ENCODE measurements at regions not wholly inside any gene's neighbourhood (a gene's known extent, or its start where the extent isn't known, plus 50 kb on each side); places are given as distances from the start of the nearest gene placed in this dataset.

DNA sequence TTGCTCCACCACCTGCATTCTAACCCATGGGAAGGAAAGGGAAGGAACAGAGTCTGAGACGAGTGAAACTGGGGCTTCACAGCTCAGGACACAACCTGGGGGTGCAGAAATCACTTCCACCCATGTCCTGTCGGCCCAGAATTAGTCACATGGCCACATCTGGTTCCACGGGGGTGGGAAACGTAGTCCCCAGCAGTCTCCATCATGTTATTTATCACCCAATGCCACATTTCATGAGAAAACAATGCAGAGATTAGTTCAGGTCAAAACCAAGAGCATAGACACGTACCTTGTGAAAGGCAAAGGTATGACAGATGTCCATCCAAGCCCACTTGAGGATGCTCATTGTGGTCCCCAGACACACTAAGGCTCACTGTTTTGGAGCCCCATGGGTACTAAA lies 125.1 kb downstream of the MED10 start:
- TF ChIP-seq TAF1 (IDR thresholded peaks at IDR 0.05; ENCODE audit: low read depth) (no peak), TCF12 (IDR thresholded peaks at IDR 0.05; ENCODE audit: low read depth) (no peak), EP300 (IDR thresholded peaks at IDR 0.05; ENCODE audit: borderline replicate concordance) (no peak), NFIC (IDR thresholded peaks at IDR 0.05) (no peak), RAD21 (IDR thresholded peaks at IDR 0.05; ENCODE audit: low read depth) (no peak), CEBPB (IDR thresholded peaks at IDR 0.05) (no peak), CREB1 (IDR thresholded peaks at IDR 0.05; ENCODE audit: low read depth) (no peak), TEAD4 (IDR thresholded peaks at IDR 0.05) (no peak), FOXM1 (IDR thresholded peaks at IDR 0.05; ENCODE audit: borderline replicate concordance, low read depth) (no peak), ZBTB7A (IDR thresholded peaks at IDR 0.05; ENCODE audit: low read depth) (no peak)
- TF ChIP-seq, protein P1, sequence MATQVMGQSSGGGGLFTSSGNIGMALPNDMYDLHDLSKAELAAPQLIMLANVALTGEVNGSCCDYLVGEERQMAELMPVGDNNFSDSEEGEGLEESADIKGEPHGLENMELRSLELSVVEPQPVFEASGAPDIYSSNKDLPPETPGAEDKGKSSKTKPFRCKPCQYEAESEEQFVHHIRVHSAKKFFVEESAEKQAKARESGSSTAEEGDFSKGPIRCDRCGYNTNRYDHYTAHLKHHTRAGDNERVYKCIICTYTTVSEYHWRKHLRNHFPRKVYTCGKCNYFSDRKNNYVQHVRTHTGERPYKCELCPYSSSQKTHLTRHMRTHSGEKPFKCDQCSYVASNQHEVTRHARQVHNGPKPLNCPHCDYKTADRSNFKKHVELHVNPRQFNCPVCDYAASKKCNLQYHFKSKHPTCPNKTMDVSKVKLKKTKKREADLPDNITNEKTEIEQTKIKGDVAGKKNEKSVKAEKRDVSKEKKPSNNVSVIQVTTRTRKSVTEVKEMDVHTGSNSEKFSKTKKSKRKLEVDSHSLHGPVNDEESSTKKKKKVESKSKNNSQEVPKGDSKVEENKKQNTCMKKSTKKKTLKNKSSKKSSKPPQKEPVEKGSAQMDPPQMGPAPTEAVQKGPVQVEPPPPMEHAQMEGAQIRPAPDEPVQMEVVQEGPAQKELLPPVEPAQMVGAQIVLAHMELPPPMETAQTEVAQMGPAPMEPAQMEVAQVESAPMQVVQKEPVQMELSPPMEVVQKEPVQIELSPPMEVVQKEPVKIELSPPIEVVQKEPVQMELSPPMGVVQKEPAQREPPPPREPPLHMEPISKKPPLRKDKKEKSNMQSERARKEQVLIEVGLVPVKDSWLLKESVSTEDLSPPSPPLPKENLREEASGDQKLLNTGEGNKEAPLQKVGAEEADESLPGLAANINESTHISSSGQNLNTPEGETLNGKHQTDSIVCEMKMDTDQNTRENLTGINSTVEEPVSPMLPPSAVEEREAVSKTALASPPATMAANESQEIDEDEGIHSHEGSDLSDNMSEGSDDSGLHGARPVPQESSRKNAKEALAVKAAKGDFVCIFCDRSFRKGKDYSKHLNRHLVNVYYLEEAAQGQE (IDR thresholded peaks at IDR 0.05; ENCODE audit: low read depth): no peak
- TF ChIP-seq, protein P2, sequence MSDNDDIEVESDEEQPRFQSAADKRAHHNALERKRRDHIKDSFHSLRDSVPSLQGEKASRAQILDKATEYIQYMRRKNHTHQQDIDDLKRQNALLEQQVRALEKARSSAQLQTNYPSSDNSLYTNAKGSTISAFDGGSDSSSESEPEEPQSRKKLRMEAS (IDR thresholded peaks at IDR 0.05): no peak
- TF ChIP-seq, protein P3, sequence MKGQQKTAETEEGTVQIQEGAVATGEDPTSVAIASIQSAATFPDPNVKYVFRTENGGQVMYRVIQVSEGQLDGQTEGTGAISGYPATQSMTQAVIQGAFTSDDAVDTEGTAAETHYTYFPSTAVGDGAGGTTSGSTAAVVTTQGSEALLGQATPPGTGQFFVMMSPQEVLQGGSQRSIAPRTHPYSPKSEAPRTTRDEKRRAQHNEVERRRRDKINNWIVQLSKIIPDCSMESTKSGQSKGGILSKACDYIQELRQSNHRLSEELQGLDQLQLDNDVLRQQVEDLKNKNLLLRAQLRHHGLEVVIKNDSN (IDR thresholded peaks at IDR 0.05): no peak

- TF ChIP-seq EGR1 (IDR thresholded peaks at IDR 0.05) (no peak), RAD21 (IDR thresholded peaks at IDR 0.05; ENCODE audit: low read depth) (no peak), TAF1 (IDR thresholded peaks at IDR 0.05; ENCODE audit: low read depth) (no peak), TEAD4 (IDR thresholded peaks at IDR 0.05) (no peak), CEBPB (IDR thresholded peaks at IDR 0.05) (no peak), EP300 (IDR thresholded peaks at IDR 0.05; ENCODE audit: borderline replicate concordance) (no peak), NFIC (IDR thresholded peaks at IDR 0.05) (no peak), FOXM1 (IDR thresholded peaks at IDR 0.05; ENCODE audit: borderline replicate concordance, low read depth) (no peak), TCF12 (IDR thresholded peaks at IDR 0.05; ENCODE audit: low read depth) (no peak), CREB1 (IDR thresholded peaks at IDR 0.05; ENCODE audit: low read depth) (no peak)
- TF ChIP-seq, protein P2 (IDR thresholded peaks at IDR 0.05): no peak
- TF ChIP-seq, protein P3 (IDR thresholded peaks at IDR 0.05): no peak
Observed at GRCh38 chr5:6252581-6252980, 125.8 kb downstream of the MED10 start.

- TF ChIP-seq, protein P2 (IDR thresholded peaks at IDR 0.05): no peak
- TF ChIP-seq YY1 (IDR thresholded peaks at IDR 0.05; ENCODE audit: low read depth) (no peak), ZBTB7A (IDR thresholded peaks at IDR 0.05; ENCODE audit: low read depth) (no peak)
- TF ChIP-seq, protein P1 (IDR thresholded peaks at IDR 0.05; ENCODE audit: low read depth): no peak
Observed at GRCh38 chr5:6251565-6252102, 126.7 kb downstream of the MED10 start.

GRCh38 chr5:6250121-6250520 lies 128.2 kb downstream of the MED10 start:
- TF ChIP-seq EGR1 (IDR thresholded peaks at IDR 0.05) (no peak), TCF12 (IDR thresholded peaks at IDR 0.05; ENCODE audit: low read depth) (no peak), YY1 (IDR thresholded peaks at IDR 0.05; ENCODE audit: low read depth) (no peak), NFIC (IDR thresholded peaks at IDR 0.05) (no peak), EP300 (IDR thresholded peaks at IDR 0.05; ENCODE audit: borderline replicate concordance) (no peak), TEAD4 (IDR thresholded peaks at IDR 0.05) (no peak), FOXM1 (IDR thresholded peaks at IDR 0.05; ENCODE audit: borderline replicate concordance, low read depth) (no peak), RAD21 (IDR thresholded peaks at IDR 0.05; ENCODE audit: low read depth) (no peak), CREB1 (IDR thresholded peaks at IDR 0.05; ENCODE audit: low read depth) (no peak), ZBTB7A (IDR thresholded peaks at IDR 0.05; ENCODE audit: low read depth) (no peak), TAF1 (IDR thresholded peaks at IDR 0.05; ENCODE audit: low read depth) (no peak)
- TF ChIP-seq, protein P2 (IDR thresholded peaks at IDR 0.05): no peak

DNA sequence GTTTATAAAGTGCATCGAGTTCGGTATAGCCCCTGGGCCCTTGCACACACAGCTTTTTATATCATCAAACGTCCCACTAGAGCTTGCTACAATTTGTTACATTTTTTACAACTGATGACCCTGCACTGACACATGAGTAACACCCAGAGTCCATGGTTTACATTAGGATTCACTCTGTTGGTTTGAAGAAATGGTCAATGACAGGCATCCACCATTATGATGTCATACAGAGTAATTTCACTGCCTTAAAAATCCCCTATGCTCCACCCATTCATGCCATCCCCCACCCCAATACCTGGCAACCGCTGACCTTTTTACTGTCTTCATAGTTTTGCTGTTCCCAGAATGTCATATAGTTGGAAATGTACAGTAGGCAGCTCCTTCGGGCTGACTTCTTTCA lies 130.2 kb downstream of the MED10 start:
- TF ChIP-seq TEAD4 (IDR thresholded peaks at IDR 0.05) (no peak), EGR1 (IDR thresholded peaks at IDR 0.05) (no peak), ZBTB7A (IDR thresholded peaks at IDR 0.05; ENCODE audit: low read depth) (no peak), CEBPB (IDR thresholded peaks at IDR 0.05) (no peak), RAD21 (IDR thresholded peaks at IDR 0.05; ENCODE audit: low read depth) (no peak), NFIC (IDR thresholded peaks at IDR 0.05) (no peak), TAF1 (IDR thresholded peaks at IDR 0.05; ENCODE audit: low read depth) (no peak), FOXM1 (IDR thresholded peaks at IDR 0.05; ENCODE audit: borderline replicate concordance, low read depth) (no peak), TCF12 (IDR thresholded peaks at IDR 0.05; ENCODE audit: low read depth) (no peak), CREB1 (IDR thresholded peaks at IDR 0.05; ENCODE audit: low read depth) (no peak), EP300 (IDR thresholded peaks at IDR 0.05; ENCODE audit: borderline replicate concordance) (no peak), YY1 (IDR thresholded peaks at IDR 0.05; ENCODE audit: low read depth) (no peak)
- TF ChIP-seq, protein P2 (IDR thresholded peaks at IDR 0.05): no peak
- TF ChIP-seq, protein P3 (IDR thresholded peaks at IDR 0.05): no peak
- TF ChIP-seq, protein P1 (IDR thresholded peaks at IDR 0.05; ENCODE audit: low read depth): no peak
